ENCODE measurements at regions not wholly inside any gene's neighbourhood (a gene's known extent, or its start where the extent isn't known, plus 50 kb on each side); places are given as distances from the start of the nearest gene placed in this dataset.
"Not testable (repeated sequence)": the region's sequence is repeated elsewhere in the genome, so short reads cannot be mapped to it uniquely, and the experiment has no call there.

DNA sequence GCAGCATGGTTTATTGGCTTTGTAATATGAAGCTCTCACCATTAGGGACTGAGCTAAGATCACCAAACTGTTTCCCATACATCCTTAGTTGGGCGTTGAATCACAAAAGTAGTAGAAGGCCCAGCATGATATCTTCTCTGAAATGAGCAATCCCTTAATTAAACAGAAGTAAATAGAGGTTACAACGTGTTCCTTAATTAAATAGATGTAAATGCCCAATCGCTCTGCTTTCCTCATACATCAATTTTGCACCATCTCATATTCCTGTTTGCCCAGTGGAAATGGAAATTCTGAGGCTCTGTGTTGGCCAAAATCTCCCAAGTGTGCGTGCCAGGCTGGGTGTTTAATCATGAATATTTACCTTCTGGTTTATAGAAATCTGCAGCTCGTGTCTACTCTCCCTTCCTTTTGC is 107.4 kb upstream of the FOXB1 start:
- DNase-seq (ENCODE audit: low spot score), result no peak

GRCh38 chr15:59894835-59895234 is 109.3 kb upstream of the FOXB1 start:
- DNase-seq (ENCODE audit: low spot score), result no peak

DNA sequence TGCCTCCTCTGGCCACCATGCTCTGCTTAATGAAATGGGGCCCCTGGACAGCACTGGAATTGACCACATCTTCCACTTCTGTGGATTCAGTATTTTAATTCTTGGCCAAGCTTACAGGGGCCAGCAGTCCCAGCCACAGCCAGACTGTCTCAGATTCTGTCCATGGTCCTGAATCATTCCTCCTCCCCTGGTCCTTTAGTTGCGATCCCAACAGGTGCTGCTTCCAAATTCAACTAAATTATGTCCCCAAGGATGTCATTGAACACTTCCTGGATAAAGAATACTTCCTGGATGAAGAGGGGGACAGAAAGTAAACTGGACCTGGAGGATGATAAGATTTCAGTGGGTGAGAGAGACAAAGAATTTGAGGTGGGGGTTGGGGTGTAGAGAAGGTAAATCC is 111.1 kb upstream of the FOXB1 start:
- DNase-seq (ENCODE audit: low spot score), result no peak

- not testable (repeated sequence) for DNase-seq (ENCODE audit: low spot score)
Observed at GRCh38 chr15:59887870-59888269, 116.2 kb upstream of the FOXB1 start.

DNA sequence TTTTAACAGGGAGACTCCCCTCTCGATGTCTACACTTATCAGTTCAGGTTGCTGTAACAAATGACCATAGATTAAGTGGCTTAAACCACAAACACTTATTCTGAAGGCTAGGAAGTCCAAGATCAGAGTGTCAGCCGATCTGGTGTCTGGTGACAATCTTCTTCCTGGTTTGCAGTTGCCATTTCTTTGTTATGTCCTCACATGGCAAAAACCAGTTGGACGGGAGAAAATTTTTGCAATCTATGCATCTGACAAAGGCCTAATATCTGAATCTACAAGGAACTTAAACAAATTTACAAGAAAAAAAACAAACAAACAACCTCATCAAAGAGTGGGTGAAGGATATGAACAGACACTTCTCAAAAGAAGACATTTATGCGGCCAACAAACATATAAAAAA is 116.9 kb upstream of the FOXB1 start:
- DNase-seq (ENCODE audit: low spot score), result no peak

GRCh38 chr15:59886441-59886840 is 117.7 kb upstream of the FOXB1 start:
- no peak for DNase-seq (ENCODE audit: low spot score)

GRCh38 chr15:59885832-59886231 is 118.3 kb upstream of the FOXB1 start:
- no peak for DNase-seq (ENCODE audit: low spot score)

GRCh38 chr15:59879506-59880265 is 124.4 kb upstream of the FOXB1 start:
- no peak for DNase-seq (ENCODE audit: low spot score)

DNA sequence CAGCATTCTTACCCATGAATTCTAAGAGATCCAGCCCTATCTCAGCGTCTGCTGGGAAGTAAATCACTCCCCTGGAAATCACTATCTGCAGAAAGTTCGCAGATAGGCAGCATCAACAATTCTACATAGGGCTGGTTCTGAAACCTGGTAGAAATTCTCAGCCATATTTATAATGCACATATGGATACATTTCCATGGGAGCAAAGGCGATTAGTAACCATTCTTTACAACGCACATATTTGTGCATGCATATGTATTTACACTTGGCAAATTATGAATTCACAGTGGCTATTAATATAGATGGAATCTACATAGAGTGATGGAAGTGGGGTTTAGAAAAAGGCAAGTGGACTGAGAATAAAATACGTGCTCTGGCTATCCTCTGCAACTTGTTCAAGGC is 128.0 kb upstream of the FOXB1 start:
- DNase-seq (ENCODE audit: low spot score), result no peak

GRCh38 chr15:59873644-59874272 is 130.4 kb upstream of the FOXB1 start:
- DNase-seq (ENCODE audit: low spot score), result no peak

DNA sequence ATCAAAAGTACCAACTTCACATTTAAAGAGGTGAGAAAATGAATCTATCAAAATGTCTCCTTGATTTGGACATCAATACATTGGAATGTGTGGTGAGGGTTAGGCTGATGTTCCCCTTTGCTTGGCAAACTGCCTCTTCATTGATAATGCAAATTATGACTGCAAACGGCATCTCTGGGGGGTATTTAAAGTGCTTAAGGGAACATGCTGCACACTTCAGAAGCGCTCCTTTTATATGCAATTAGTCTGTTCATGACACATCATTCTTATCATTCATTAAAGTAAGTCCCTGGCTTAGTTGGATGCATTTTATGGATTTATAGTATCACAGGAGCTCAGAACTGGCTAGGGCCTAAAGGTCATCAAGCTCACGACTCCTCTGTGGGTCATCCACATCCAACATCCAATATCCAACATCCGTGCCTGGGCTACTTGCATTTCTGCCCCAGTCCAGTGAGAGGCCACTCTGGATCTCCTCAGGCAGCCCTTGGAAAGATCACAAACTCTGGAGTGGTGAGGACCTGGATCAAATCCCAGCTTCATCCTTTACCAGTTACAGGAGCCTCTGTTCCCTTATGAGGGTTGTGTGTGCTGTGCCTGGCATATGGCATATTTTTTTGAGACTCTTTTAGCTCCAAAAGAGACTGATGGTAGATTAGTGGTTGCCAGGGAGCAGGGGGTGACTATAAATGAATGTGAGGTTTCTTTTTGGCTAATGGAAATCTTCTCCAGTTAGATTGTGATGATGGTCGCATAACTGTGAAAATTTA is 136.8 kb upstream of the FOXB1 start:
- DNase-seq (ENCODE audit: low spot score), result no peak

DNA sequence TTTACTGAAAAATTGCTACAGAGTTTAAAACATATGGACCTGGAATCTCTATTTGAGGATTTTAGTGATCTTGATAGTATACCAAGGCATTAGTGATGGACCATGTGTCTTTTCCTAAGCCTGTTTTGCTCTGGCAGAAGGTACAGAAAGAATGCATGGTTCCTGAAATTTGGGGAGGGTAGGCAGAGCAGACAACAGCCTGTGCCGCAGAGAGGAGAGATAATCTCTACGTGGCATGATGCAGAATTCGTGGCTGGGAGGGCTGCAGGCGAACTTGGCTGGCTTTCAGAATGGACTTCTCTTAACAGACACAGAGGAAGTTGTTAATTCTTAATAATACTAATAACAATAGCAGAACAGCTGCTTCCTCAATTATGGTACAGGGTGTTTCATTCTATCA is 137.5 kb upstream of the FOXB1 start:
- no peak for DNase-seq (ENCODE audit: low spot score)

DNA sequence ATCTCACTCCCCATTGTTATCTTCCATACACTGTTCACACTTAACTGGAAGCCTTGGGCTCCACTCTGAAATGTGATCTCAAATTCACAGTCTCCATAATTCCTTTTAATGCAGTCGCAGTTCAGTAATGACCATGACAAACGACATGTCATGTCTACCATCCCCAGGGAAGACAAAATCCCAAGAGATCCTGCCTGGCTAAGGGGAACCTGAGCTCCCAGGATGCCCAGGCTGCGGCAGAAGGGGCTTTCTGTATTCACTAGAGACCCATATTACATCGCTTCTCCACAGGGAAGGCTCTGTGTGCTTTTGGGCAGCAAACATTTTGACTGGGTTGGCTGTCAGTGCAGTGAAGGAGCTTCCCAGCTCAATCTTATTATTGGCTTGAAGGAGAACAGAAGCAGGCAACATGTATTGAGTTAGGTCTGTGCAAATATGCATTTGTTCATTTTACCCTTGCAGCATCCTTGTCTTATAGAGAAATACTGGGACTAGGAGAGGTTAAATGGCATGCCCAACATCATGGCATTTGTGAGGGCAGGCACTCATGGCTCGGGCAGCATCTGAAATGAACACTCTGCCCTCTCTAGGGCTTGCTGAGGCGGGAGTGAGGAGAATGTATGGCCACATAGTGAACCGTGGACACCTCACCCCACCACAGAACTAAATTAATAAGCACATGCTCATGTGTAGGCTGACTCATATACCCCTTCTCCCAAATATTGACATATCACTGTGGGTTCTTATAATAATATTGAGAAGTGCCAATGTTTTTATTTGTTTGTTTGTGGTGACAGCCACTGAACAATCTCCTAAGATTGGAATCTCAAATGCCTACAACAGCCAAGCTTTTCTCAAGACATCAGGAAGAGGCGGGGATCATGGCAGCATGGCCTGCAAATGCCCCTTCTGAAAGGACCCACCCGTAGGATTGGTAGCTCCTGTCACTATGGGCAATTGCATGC is 141.6 kb upstream of the FOXB1 start:
- DNase-seq (ENCODE audit: low spot score), result no peak

- no peak for DNase-seq (ENCODE audit: low spot score)
Observed at GRCh38 chr15:59847968-59848367, 156.1 kb upstream of the FOXB1 start.

GRCh38 chr15:59845942-59846499 is 156.9 kb upstream of the BNIP2 start:
- no peak for DNase-seq (ENCODE audit: low spot score)

DNA sequence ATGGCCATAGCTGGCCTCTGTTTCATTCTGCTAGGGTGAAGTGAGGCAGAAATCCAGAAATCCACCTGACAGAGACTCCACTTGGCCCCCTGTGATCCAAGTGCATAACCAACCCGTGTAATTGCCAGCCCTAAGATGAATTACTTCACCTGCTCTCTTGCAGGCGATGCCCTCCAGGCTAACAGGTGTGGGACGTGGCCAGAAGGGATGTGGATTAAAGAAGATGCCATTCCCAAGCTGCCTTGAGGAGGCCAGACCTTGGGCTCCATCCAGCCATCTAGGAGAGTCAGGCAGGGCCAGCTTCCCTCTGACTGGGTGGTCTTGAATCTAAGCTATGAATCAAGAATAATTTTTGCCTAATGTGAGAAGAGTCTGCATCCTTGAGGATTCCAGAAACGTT is 154.5 kb upstream of the BNIP2 start:
- no peak for DNase-seq (ENCODE audit: low spot score)

- no peak for DNase-seq (ENCODE audit: low spot score)
Observed at GRCh38 chr15:59841036-59841435, 151.9 kb upstream of the BNIP2 start.

GRCh38 chr15:59839906-59840305 is 150.8 kb upstream of the BNIP2 start:
- no peak for DNase-seq (ENCODE audit: low spot score)

- DNase-seq (ENCODE audit: low spot score), result no peak
Observed at GRCh38 chr15:59838900-59839299, 149.8 kb upstream of the BNIP2 start.

GRCh38 chr15:59835776-59836175 is 146.7 kb upstream of the BNIP2 start:
- DNase-seq (ENCODE audit: low spot score), result no peak

DNA sequence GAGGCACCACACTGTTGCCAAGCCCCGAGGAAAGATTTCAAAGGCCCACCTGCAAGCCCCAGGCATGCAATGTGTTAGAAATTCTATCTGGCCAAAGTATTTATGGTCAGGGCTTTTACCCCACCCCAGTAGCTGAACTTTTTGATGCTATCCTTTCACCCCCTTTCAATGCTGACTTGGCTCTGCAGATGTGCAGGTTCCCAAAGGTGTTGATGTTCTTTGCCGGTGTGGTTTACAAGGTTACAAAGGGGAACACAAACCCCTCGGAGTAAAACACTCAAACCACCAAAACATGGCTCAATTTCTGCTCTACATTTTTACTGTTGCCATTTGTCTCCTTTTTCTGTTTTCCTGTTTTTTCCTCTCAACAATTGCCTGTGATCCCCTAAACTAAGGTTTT is 145.4 kb upstream of the BNIP2 start:
- no peak for DNase-seq (ENCODE audit: low spot score)

DNA sequence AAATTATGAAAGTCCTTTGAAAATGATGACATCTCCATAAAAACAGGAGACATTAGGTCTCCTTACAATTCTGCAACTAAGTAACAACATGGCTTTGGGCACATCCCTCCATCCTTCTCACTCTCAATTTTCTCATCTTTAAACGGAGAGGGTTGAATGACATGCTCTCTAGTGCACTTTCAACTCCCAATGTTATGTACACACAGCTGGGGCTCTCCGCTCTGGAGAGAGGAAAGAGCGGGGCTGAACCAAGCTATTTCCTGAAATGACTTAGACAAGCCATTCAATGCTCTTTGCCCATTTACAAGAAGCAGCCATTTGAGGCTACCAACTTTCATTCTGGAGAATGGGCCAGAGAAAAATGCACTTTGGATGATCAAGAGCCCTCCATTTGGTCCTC is 144.2 kb upstream of the BNIP2 start:
- no peak for DNase-seq (ENCODE audit: low spot score)
